ENCODE measurements at regions not wholly inside any gene's neighbourhood (a gene's known extent, or its start where the extent isn't known, plus 50 kb on each side); places are given as distances from the start of the nearest gene placed in this dataset.

GRCh38 chrX:76971393-76972376, 475.5 kb upstream of the FGF16 start:
- Histone ChIP-seq H3K36me3 (replicated peaks in 1 of 2) (no peaks in the 10 kb centered on the region), H3K4me1 (replicated peaks in 1 of 2) (no peaks in the 10 kb centered on the region), H3K4me3 (no peak overlapping the region), H3K27ac (no peak overlapping the region), H3K9me3 (replicated peaks in 1 of 3) (no peaks in the 10 kb centered on the region), H3K27me3 (no peaks in the 10 kb centered on the region)
- WGBS, 4 donors, result 19 to 42% (median 33%) methylated on average over 1 of the region's 1 CpG
- no peak for DNase-seq
- intact Hi-C loops (cut with DNase I), result no loop called here
- TF ChIP-seq CTCF (IDR thresholded peaks at IDR 0.05), result no peak
- TF ChIP-seq POLR2A (IDR thresholded peaks at IDR 0.05), result no peak

DNA sequence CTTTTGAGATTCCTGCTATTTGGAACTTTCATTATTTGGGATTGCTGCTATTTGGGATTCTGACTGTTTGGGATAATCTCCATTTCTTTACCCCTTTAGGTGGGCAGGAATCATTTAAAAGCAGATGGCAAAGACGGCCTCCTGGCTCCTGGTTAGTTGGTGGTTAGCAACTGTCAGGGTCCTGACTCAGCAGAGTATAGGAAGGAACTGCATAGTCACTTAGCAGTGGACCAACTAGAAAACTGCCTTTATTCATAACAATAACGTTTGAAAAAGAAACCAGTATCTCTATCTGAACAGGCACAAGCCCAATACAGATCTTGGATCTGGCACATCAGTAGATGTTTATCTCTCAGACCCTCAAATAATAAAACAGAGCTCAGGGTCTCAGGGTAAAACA, 469.7 kb upstream of the FGF16 start:
- no peaks in the 10 kb centered on the region for H3K9me3 ChIP-seq (replicated peaks in 1 of 3)
- no peak overlapping the region for H3K4me3 ChIP-seq
- intact Hi-C loops (cut with DNase I), result no loop called here
- TF ChIP-seq CTCF (IDR thresholded peaks at IDR 0.05), result no peak
- no peak for TF ChIP-seq POLR2A (IDR thresholded peaks at IDR 0.05)
- 24 to 30% (median 26%) methylated on average over 2 of the region's 2 CpGs for whole genome bisulfite sequencing, 4 donors
- no peaks in the 10 kb centered on the region for H3K36me3 ChIP-seq (replicated peaks in 1 of 2)
- H3K27ac ChIP-seq, result no peak overlapping the region
- H3K4me1 ChIP-seq (replicated peaks in 1 of 2), result no peaks in the 10 kb centered on the region
- H3K27me3 ChIP-seq, result peaks cover 6% of the 10 kb centered on the region
- no peak for DNase-seq

GRCh38 chrX:76987381-76987780, 459.8 kb upstream of the FGF16 start:
- no peaks in the 10 kb centered on the region for H3K36me3 ChIP-seq (replicated peaks in 1 of 2)
- intact Hi-C loops (cut with DNase I), result no loop called here
- no peak for DNase-seq
- H3K4me1 ChIP-seq (replicated peaks in 1 of 2), result no peaks in the 10 kb centered on the region
- H3K4me3 ChIP-seq, result no peak overlapping the region
- H3K9me3 ChIP-seq (replicated peaks in 1 of 3), result no peaks in the 10 kb centered on the region
- 46 to 72% (median 50%) methylated on average over 4 of the region's 4 CpGs; no CpG with 5 or more reads in 1 of the 4 donors for WGBS, 4 donors
- TF ChIP-seq CTCF (IDR thresholded peaks at IDR 0.05) (no peak), POLR2A (IDR thresholded peaks at IDR 0.05) (no peak)
- H3K27ac ChIP-seq, result no peak overlapping the region
- no peaks in the 10 kb centered on the region for H3K27me3 ChIP-seq

DNA sequence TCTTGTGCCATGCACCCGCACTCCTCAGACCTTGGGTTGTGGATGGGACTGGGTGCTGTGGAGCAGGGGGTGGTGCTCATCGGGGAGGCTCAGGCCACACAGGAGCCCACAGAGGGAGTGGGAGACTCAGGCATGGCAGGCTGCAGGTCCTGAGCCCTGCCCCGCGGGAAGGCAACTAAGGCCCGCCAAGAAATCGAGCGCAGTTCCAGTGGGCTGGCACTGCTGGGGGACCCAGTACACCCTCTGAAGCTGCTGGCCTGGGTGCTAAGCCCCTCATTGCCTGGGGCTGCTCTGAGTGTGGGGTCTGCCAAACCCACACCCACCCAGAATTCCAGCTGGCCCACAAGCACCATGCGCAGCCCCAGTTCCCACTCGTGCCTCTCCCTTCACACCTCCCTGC, 450.5 kb upstream of the FGF16 start:
- TF ChIP-seq POLR2A (IDR thresholded peaks at IDR 0.05) (no peak), CTCF (IDR thresholded peaks at IDR 0.05) (no peak)
- Histone ChIP-seq H3K4me1 (replicated peaks in 1 of 2) (no peaks in the 10 kb centered on the region), H3K9me3 (replicated peaks in 1 of 3) (no peaks in the 10 kb centered on the region), H3K27ac (no peak overlapping the region), H3K27me3 (no peaks in the 10 kb centered on the region), H3K4me3 (no peak overlapping the region), H3K36me3 (replicated peaks in 1 of 2) (no peaks in the 10 kb centered on the region)
- 77 to 100% (median 93%) methylated on average over 1 to 9 of the region's 9 CpGs for WGBS, 4 donors
- no peak for DNase-seq
- intact Hi-C loops (cut with DNase I), result no loop called here

All from adrenal gland (tissue), 9 donors.